K562 (cell line): ENCODE measurements at regions not wholly inside any gene's neighbourhood (a gene's known extent, or its start where the extent isn't known, plus 50 kb on each side); places are given as distances from the start of the nearest gene placed in this dataset.

Source experiments
- ATAC-seq: fragments of 200-7000 bp; cut with Tn5 transposase; 3 replicates; pipeline ENCODE4 v1.9.1; 2020; ENCODE audit warnings: moderate library complexity
- BruUV-seq: library from RNA; stranded (reverse); fragments of 400-500 nt; replicated peaks from 2 replicates; lab custom pipeline; 2021; lab: Mats Ljungman, UMichigan
- CTCF ChIA-PET: fragments of 300-600 bp; formaldehyde crosslinking; extraction: SDS; loops from one replicate; lab custom pipeline; 2021; ENCODE audit warnings: low intra/inter-chr PET ratio; lab: Yijun Ruan, JAX
- POLR2A ChIA-PET: fragments of 300-600, 350-650 bp; sonication (Branson Sonifier 250); formaldehyde crosslinking; extraction: SDS; loops from one replicate; lab custom pipeline; 2021; ENCODE audit warnings: antibody characterized with exemption, inconsistent platforms; lab: Yijun Ruan, JAX
- DNase-seq, 4 experiments: peaks; one replicate each; pipeline versions ENCODE4 v3.0.0 to v3.0.0-alpha.2; 2011 to 2018; ENCODE audit warnings: low spot score in 3 of 4, mixed read lengths in 3 of 4; ENCODE audit errors: extremely low read depth in 1 of 4
- FAIRE-seq: peaks from 2 replicates; lab custom pipeline; 2011; peaks lifted over from hg19 to GRCh38; lab: Jason Lieb, UNC
- H2AFZ ChIP-seq: 2 replicates; pipeline ENCODE4 v1.6.0; 2011; ENCODE audit warnings: low read depth, low read length, control low read depth, inconsistent platforms
- H3K27ac ChIP-seq: fragments of 200-600 bp; 3 replicates; pipeline ENCODE4 v1.8.0; 2011; ENCODE audit warnings: low read depth, mild to moderate bottlenecking, control low read depth, inconsistent platforms, low read length, moderate library complexity, mixed read lengths; ENCODE audit errors: extremely low read depth
- H3K27me3 ChIP-seq, 2 experiments: fragments of 300-600 bp in 1 of 2; 2 replicates in 1 of 2; 3 replicates in 1 of 2; pipeline versions ENCODE4 v1.6.0 to v1.8.0; 2011; ENCODE audit warnings: inconsistent platforms in 2 of 2, low read length in 2 of 2, mild to moderate bottlenecking in 1 of 2, mixed read lengths in 1 of 2, moderate library complexity in 1 of 2; ENCODE audit not compliant: control insufficient read depth in 2 of 2, insufficient read depth in 2 of 2
- H3K36me3 ChIP-seq: fragments of 300-600 bp; 3 replicates; pipeline ENCODE4 v1.8.0; 2011; ENCODE audit warnings: mild to moderate bottlenecking, low read length, inconsistent platforms; ENCODE audit not compliant: control insufficient read depth, insufficient read depth
- H3K4me1 ChIP-seq, 2 experiments: fragments of 200-600 bp in 1 of 2; replicated peaks in 1 of 2; 2 replicates in 1 of 2; 3 replicates in 1 of 2; pipeline versions ENCODE4 v1.5.1 to v1.8.0; 2011; ENCODE audit warnings: inconsistent platforms in 2 of 2, low read length in 2 of 2, mild to moderate bottlenecking in 1 of 2, mixed read lengths in 1 of 2, moderate library complexity in 1 of 2; ENCODE audit not compliant: control insufficient read depth in 2 of 2, insufficient read depth in 2 of 2
- H3K4me2 ChIP-seq: 2 replicates; pipeline ENCODE4 v1.6.1; 2011; ENCODE audit warnings: low read length, control low read depth, inconsistent platforms, mixed read lengths; ENCODE audit not compliant: insufficient read depth
- H3K4me3 ChIP-seq: fragments of 200-600 bp; sonication (generic), shearing (Covaris generic); 2 replicates; pipeline ENCODE4 v1.5.1; 2016; ENCODE audit warnings: control low read depth, inconsistent platforms
- H3K79me2 ChIP-seq: fragments of 200-600 bp; 3 replicates; pipeline ENCODE4 v1.8.0; 2011; ENCODE audit warnings: low read length, inconsistent platforms; ENCODE audit not compliant: control insufficient read depth, insufficient read depth
- H3K9ac ChIP-seq, 2 experiments: 2 replicates each; pipeline versions ENCODE4 v1.6.0 to v1.6.1; 2011; ENCODE audit warnings: low read depth in 2 of 2, low read length in 2 of 2, control low read depth in 1 of 2, inconsistent platforms in 1 of 2, mild to moderate bottlenecking in 1 of 2, mixed read lengths in 1 of 2; ENCODE audit not compliant: insufficient read depth in 1 of 2
- H3K9me1 ChIP-seq: one replicate; pipeline ENCODE4 v1.6.0; 2011; ENCODE audit warnings: inconsistent platforms, mild to moderate bottlenecking, low read length, moderate library complexity; ENCODE audit not compliant: control insufficient read depth, insufficient read depth
- H3K9me3 ChIP-seq: replicated peaks from 2 replicates; pipeline ENCODE4 v1.5.1; 2011; ENCODE audit warnings: low read depth, low read length, inconsistent platforms; ENCODE audit not compliant: control insufficient read depth, insufficient read depth
- H4K20me1 ChIP-seq: replicated peaks from 2 replicates; pipeline ENCODE4 v1.6.1; 2011; ENCODE audit warnings: low read length, inconsistent platforms, mixed read lengths; ENCODE audit not compliant: control insufficient read depth, insufficient read depth
- CTCF ChIP-seq, 3 experiments: IDR thresholded peaks in 2 of 3; conservative IDR thresholded peaks in 1 of 3; 2 replicates each; pipeline ENCODE4 v1.5.1; 2011 to 2012; ENCODE audit warnings: low read length in 3 of 3, mild to moderate bottlenecking in 3 of 3, control low read depth in 2 of 3, improper control_type of control experiment in 1 of 3, inconsistent platforms in 1 of 3, low read depth in 1 of 3, mixed read lengths in 1 of 3, moderate library complexity in 1 of 3; ENCODE audit not compliant: insufficient read depth in 2 of 3
- DMBX1 ChIP-seq: fragments of 250-450 bp; sonication (Bioruptor Pico); IDR thresholded peaks from 2 replicates; pipeline ENCODE4 v1.8.0; 2022; ENCODE audit warnings: inconsistent platforms, mild to moderate bottlenecking, moderate library complexity, borderline replicate concordance
- HNRNPH1 ChIP-seq: fragments of 200-400 bp; formaldehyde crosslinking; optimal IDR thresholded peaks from 2 replicates; pipeline ENCODE3; 2017; ENCODE audit warnings: low read depth, mild to moderate bottlenecking, low read length, moderate library complexity
- NR3C1 ChIP-seq: sonication (generic); formaldehyde crosslinking; IDR thresholded peaks from 2 replicates; pipeline ENCODE4 v1.8.1; 2022; ENCODE audit warnings: missing genetic modification reagents
- PREB ChIP-seq: sonication (generic); formaldehyde crosslinking; IDR thresholded peaks from 2 replicates; pipeline ENCODE4 v1.8.1; 2023; ENCODE audit warnings: mild to moderate bottlenecking, missing genetic modification reagents
- REST ChIP-seq, 2 experiments: fragments of 450-650 bp; formaldehyde crosslinking in 1 of 2; IDR thresholded peaks; 2 replicates each; pipeline versions ENCODE4 v1.4.0 to v1.6.1; 2014 to 2020; ENCODE audit warnings: mild to moderate bottlenecking in 2 of 2, borderline replicate concordance in 1 of 2, low read depth in 1 of 2
- SMARCA4 ChIP-seq: fragments of 450-650 bp; IDR thresholded peaks from 2 replicates; pipeline ENCODE4 v1.6.1; 2016
- TEAD2 ChIP-seq: fragments of 450-650 bp; IDR thresholded peaks from 2 replicates; pipeline ENCODE4 v1.6.1; 2016; ENCODE audit warnings: missing genetic modification characterization, control low read depth, missing compliant biosample characterization
- ZNF253 ChIP-seq: fragments of 250-450 bp; sonication (Bioruptor Pico); conservative IDR thresholded peaks from 2 replicates; pipeline ENCODE4 v1.6.1; 2021; ENCODE audit warnings: mild to moderate bottlenecking
- ZNF780A ChIP-seq: fragments of 250-450 bp; sonication (Bioruptor Pico); IDR thresholded peaks from 2 replicates; pipeline ENCODE4 v1.5.0; 2021; ENCODE audit warnings: mild to moderate bottlenecking
- WGBS: fragments of 100-300 bp; shearing (Covaris generic); methylation state at CpG from one replicate; pipeline ENCODE4 v1.1.6; 2016; ENCODE audit warnings: low coverage, mixed read lengths; ENCODE audit not compliant: insufficient coverage; ENCODE audit errors: missing lambda C conversion rate; 5-methylcytosine and 5-hydroxymethylcytosine counted together
- in situ Hi-C: fragments of 300-500 bp; cut with MboI; formaldehyde crosslinking; loops from 4 replicates; pipeline ENCODE4 v1.15.0; 2018; ENCODE audit warnings: inconsistent platforms, mixed read lengths
- intact Hi-C: fragments of 100-400 bp; cut with micrococcal nuclease; formaldehyde crosslinking; loops from 2 replicates; pipeline ENCODE4 v1.14.2; 2022

GRCh38 chr4:180664766-180665368 is 1578.3 kb upstream of the TENM3 start:
- in situ Hi-C loops: no loop called here
- DNase-seq (peak; percentile 33 to 70 (median 38)), FAIRE-seq (peak; percentile 74), ATAC-seq (peak; percentile 68; the same call in 2 of the 3 replicates)
- Histone ChIP-seq H3K27ac (no peak overlapping the region), H4K20me1 (no peaks in the 10 kb centered on the region), H3K9ac (no peak overlapping the region), H3K4me2 (no peak overlapping the region), H3K36me3 (no peaks in the 10 kb centered on the region), H3K9me1 (no peaks in the 10 kb centered on the region), H3K79me2 (no peaks in the 10 kb centered on the region), H3K27me3 (no peaks in the 10 kb centered on the region), H3K4me1 (no peaks in the 10 kb centered on the region), H3K9me3 (no peaks in the 10 kb centered on the region), H3K4me3 (no peak overlapping the region), H2AFZ (no peak overlapping the region)
- POLR2A ChIA-PET: no interaction called here
- intact Hi-C loops: loop anchor here (2.0 kb wide), 1 partner anchor 864 kb away; no protein-coding TSS in a partner anchor
- CTCF ChIA-PET: no interaction called here
- no TSS peak for BruUV-seq
- 3% methylated on average over 4 of the region's 5 CpGs for WGBS
- TF ChIP-seq PREB (CRISPR knock-in tag) (no peak), NR3C1 (CRISPR knock-in tag) (no peak), ZNF780A (CRISPR knock-in tag) (no peak), ZNF253 (CRISPR knock-in tag) (no peak), HNRNPH1 (no peak), DMBX1 (CRISPR knock-in tag) (no peak), TEAD2 (tag) (no peak), SMARCA4 (no peak), CTCF (IDR thresholded peaks at IDR 0.05 in 2 of 3, conservative IDR thresholded peaks at IDR 0.05 in 1 of 3; ENCODE audit: insufficient read depth in 2 of 3, low read depth in 1 of 3, low read length in 3 of 3) (peak; percentile 20 to 60 (median 54); a peak in 2 of 6 replicates), REST (IDR thresholded peaks at IDR 0.05; ENCODE audit: borderline replicate concordance) (peak; percentile 28; the same call in 1 of the 2 replicates), REST (CRISPR knock-in tag; IDR thresholded peaks at IDR 0.05; ENCODE audit: low read depth) (no peak)
